ENCODE measurements at regions not wholly inside any gene's neighbourhood (a gene's known extent, or its start where the extent isn't known, plus 50 kb on each side); places are given as distances from the start of the nearest gene placed in this dataset.

DNA sequence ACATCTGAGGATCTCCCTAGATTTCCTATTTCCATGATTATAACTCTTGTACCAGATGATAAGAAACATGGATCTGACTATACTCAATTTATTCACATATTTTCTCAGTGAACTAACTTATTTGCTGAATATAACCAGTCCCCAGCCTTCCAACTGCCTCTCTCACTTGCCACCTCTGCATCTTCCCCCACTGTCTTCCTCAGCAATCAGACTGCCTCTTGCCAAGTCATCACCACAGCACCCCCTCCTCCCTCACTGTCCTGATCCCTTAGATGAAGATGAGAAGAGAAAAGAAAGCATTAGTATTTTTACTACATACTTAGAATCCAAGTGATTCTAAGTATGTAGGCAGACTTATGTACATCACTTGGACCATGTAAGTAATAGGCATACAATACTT, 71.9 kb downstream of the GTPBP8 start:
- ChIA-PET CTCF (no interaction called here), POLR2A (no interaction called here), RAD21 (ENCODE audit: low non-redundant PET in 1 of 2, low total read pairs in 2 of 2, uncharacterized antibody in 2 of 2, unreplicated experiment in 2 of 2) (no interaction called here)
- no peak overlapping the region for H3K9ac ChIP-seq (ENCODE audit: low read length)
- H3K9me3 ChIP-seq (ENCODE audit: control insufficient read depth in 1 of 2, insufficient read depth in 1 of 2, low read depth in 1 of 2, low read length in 2 of 2), result no peaks in the 10 kb centered on the region
- no peaks in the 10 kb centered on the region for H3K4me1 ChIP-seq (ENCODE audit: control insufficient read depth in 1 of 2, insufficient read depth in 2 of 2, low read length in 2 of 2)
- no peak for DNase-seq (ENCODE audit: low read depth, low spot score)
- no peaks in the 10 kb centered on the region for H4K20me1 ChIP-seq (ENCODE audit: insufficient read depth)
- H2AFZ ChIP-seq (ENCODE audit: low read depth, low read length, poor library complexity, severe bottlenecking), result no peak overlapping the region
- no peaks in the 10 kb centered on the region for H3K9me2 ChIP-seq (ENCODE audit: insufficient read depth)
- ATAC-seq, result no peak
- TF ChIP-seq CTCF (IDR thresholded peaks at IDR 0.05 in 2 of 3, conservative IDR thresholded peaks at IDR 0.05 in 1 of 3; ENCODE audit: borderline replicate concordance in 1 of 3, insufficient read depth in 1 of 3, low read depth in 2 of 3, low read length in 2 of 3) (no peak), POLR2A (IDR thresholded peaks at IDR 0.05; ENCODE audit: borderline replicate concordance, extremely low read depth, insufficient read depth, insufficient read length) (no peak), SRF (IDR thresholded peaks at IDR 0.05; ENCODE audit: low read depth) (no peak), EGR1 (IDR thresholded peaks at IDR 0.05; ENCODE audit: low read depth) (no peak), EZH2 (IDR thresholded peaks at IDR 0.05) (no peak), SIN3A (IDR thresholded peaks at IDR 0.05; ENCODE audit: low read depth) (no peak), JUND (IDR thresholded peaks at IDR 0.05) (no peak), ZBTB33 (IDR thresholded peaks at IDR 0.05; ENCODE audit: extremely low read depth, insufficient replicate concordance, low read length) (no peak), FOSL1 (IDR thresholded peaks at IDR 0.05; ENCODE audit: low read depth) (no peak), ZNF274 (IDR thresholded peaks at IDR 0.05; ENCODE audit: low read depth, low read length) (no peak), ZFX (IDR thresholded peaks at IDR 0.05) (no peak), ELF1 (IDR thresholded peaks at IDR 0.05; ENCODE audit: borderline replicate concordance, low read depth) (no peak), YY1 (IDR thresholded peaks at IDR 0.05; ENCODE audit: extremely low read depth, insufficient replicate concordance, low read depth, low read length) (no peak), TCF7L2 (IDR thresholded peaks at IDR 0.05; ENCODE audit: borderline replicate concordance, extremely low read depth, insufficient read depth, insufficient read length) (no peak), CBX3 (IDR thresholded peaks at IDR 0.05; ENCODE audit: low read depth) (no peak)
- TF ChIP-seq, protein P1, sequence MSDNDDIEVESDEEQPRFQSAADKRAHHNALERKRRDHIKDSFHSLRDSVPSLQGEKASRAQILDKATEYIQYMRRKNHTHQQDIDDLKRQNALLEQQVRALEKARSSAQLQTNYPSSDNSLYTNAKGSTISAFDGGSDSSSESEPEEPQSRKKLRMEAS (IDR thresholded peaks at IDR 0.05), result no peak
- H3K27me3 ChIP-seq (ENCODE audit: insufficient read depth, low read length), result no peaks in the 10 kb centered on the region
- BruUV-seq (replicated peaks), result no TSS peak
- intact Hi-C loops (cut with micrococcal nuclease), result no loop called here
- H3K27ac ChIP-seq (ENCODE audit: low read depth, low read length), result no peak overlapping the region
- no peaks in the 10 kb centered on the region for H3K79me2 ChIP-seq (ENCODE audit: insufficient read depth, low read length)
- no peaks in the 10 kb centered on the region for H3K36me3 ChIP-seq (ENCODE audit: control insufficient read depth in 1 of 2, insufficient read depth in 2 of 2, low read length in 2 of 2)
- no peak overlapping the region for H3K4me2 ChIP-seq (ENCODE audit: low read length)
- H3K4me3 ChIP-seq (replicated peaks in 1 of 2; ENCODE audit: low read depth in 1 of 2, low read length in 2 of 2), result no peak overlapping the region
